ENCODE measurements at regions not wholly inside any gene's neighbourhood (a gene's known extent, or its start where the extent isn't known, plus 50 kb on each side); places are given as distances from the start of the nearest gene placed in this dataset.

DNA sequence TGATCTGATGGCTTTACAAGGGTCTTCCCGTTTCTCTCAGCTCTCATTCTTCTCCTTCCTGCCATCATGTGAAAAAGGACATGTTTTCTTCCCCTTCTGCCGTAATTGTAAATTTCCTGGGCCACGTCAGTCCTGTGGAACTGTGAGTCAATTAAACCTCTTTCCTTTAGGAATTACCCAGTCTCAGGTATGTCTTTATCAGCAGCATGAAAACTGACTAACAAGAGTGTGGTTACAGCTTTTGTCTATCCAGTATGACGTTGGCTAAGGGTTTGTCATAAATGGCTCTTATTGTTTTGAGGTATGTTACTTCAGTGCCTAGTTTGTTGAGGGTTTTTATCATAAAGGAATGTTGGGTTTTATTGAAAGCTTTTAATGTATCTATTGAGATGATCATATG lies 501.6 kb downstream of the CAAP1 start:
- TF ChIP-seq POLR2A (IDR thresholded peaks at IDR 0.05) (no peak), CTCF (IDR thresholded peaks at IDR 0.05) (no peak)
- Histone ChIP-seq H3K36me3 (no peaks in the 10 kb centered on the region), H3K27me3 (no peaks in the 10 kb centered on the region), H3K9me3 (no peaks in the 10 kb centered on the region), H3K27ac (no peak overlapping the region), H3K4me1 (no peaks in the 10 kb centered on the region), H3K4me3 (no peak overlapping the region)
- intact Hi-C loops (cut with DNase I; ENCODE audit: low total_unique reads): no loop called here
- no peak for DNase-seq

DNA sequence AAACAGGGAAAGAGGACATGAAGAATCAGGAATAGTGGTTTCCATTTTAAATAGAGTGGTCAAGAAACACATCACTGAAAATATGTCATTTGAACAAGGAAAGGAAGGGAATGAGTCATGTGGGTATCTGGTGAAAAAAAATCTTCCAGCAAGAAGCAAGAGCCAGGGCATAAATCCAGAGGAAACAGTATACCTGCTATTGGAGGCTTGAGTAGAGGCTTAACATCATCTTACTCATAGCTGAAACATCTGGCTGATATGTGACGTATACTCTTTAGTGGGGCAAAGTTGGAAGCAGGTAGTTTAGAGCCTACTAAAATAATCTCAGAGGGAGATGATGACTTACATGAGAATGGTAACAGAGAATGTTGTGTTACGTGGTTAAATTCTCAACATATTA lies 517.2 kb downstream of the CAAP1 start:
- no peaks in the 10 kb centered on the region for H3K36me3 ChIP-seq
- no peak overlapping the region for H3K27ac ChIP-seq
- no peak for DNase-seq
- H3K9me3 ChIP-seq: no peaks in the 10 kb centered on the region
- H3K4me3 ChIP-seq: no peak overlapping the region
- no peaks in the 10 kb centered on the region for H3K27me3 ChIP-seq
- TF ChIP-seq CTCF (IDR thresholded peaks at IDR 0.05) (no peak), POLR2A (IDR thresholded peaks at IDR 0.05) (no peak)
- H3K4me1 ChIP-seq: no peaks in the 10 kb centered on the region
- intact Hi-C loops (cut with DNase I; ENCODE audit: low total_unique reads): no loop called here

DNA sequence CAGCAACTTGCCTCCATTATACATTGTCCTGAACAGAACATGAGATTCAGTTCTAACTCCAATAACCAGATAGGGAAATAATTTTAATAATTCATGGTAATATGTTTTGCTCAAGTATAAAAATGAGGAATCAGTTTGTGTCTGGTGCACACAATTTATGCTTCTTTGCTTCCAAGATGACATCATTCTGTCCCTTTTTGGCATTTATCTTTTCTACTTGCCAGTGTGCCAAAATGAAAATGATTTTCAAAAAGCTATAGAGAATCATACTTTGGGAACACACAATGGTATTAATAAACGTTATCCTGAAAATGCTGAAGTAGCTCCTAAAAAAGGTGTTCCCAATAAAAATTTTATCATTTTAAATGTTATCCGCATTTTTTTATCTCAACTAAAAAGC lies 519.0 kb downstream of the CAAP1 start:
- H3K4me3 ChIP-seq: no peak overlapping the region
- H3K36me3 ChIP-seq: no peaks in the 10 kb centered on the region
- H3K4me1 ChIP-seq: no peaks in the 10 kb centered on the region
- no peaks in the 10 kb centered on the region for H3K9me3 ChIP-seq
- DNase-seq: no peak
- no peak overlapping the region for H3K27ac ChIP-seq
- no peak for TF ChIP-seq POLR2A (IDR thresholded peaks at IDR 0.05)
- no peak for TF ChIP-seq CTCF (IDR thresholded peaks at IDR 0.05)
- intact Hi-C loops (cut with DNase I; ENCODE audit: low total_unique reads): no loop called here
- no peaks in the 10 kb centered on the region for H3K27me3 ChIP-seq

DNA sequence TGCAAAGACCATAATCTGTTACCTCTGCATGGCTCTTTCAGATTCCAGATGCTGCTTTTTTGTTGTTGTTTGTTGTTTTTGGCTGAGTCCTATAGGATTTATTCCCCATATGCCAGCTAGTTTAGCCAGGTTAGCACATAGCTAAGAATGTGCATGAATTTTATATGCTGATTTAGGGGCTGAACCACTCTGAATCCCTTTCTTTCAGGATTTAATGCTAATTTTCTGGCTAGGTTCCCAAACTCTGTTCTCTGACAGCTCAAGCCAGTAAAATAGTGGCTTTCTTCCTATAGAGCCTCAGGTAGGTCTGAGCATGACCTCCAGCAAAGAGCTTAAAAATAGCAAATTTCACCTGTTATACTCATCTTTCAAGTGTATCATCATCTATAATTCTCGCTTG lies 521.4 kb downstream of the CAAP1 start:
- TF ChIP-seq CTCF (IDR thresholded peaks at IDR 0.05): no peak
- no peak for TF ChIP-seq POLR2A (IDR thresholded peaks at IDR 0.05)
- Histone ChIP-seq H3K9me3 (no peaks in the 10 kb centered on the region), H3K4me1 (no peaks in the 10 kb centered on the region), H3K27ac (no peak overlapping the region), H3K27me3 (no peaks in the 10 kb centered on the region), H3K4me3 (no peak overlapping the region), H3K36me3 (no peaks in the 10 kb centered on the region)
- no peak for DNase-seq
- intact Hi-C loops (cut with DNase I; ENCODE audit: low total_unique reads): no loop called here

DNA sequence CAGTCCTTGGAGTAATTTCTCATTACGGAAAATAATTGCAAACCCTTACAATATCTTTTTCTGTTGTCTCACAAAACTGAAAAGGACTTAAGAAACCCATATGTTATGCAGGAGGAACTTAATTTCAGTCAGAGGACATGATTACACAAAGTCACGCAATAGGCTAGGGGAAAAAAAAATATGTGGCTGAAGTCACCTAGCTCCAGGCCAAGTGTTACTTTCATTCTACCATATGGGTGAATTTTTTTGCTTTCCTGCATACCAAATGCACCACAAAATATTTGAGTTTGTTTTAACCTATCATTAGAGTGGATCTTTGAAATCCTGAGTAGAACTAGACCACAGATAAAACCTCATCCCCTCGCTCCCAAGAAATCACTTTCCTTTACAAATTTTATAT lies 523.5 kb downstream of the CAAP1 start:
- Histone ChIP-seq H3K9me3 (no peaks in the 10 kb centered on the region), H3K27ac (no peak overlapping the region), H3K36me3 (no peaks in the 10 kb centered on the region), H3K4me3 (no peak overlapping the region), H3K4me1 (no peaks in the 10 kb centered on the region), H3K27me3 (no peaks in the 10 kb centered on the region)
- no peak for TF ChIP-seq POLR2A (IDR thresholded peaks at IDR 0.05)
- TF ChIP-seq CTCF (IDR thresholded peaks at IDR 0.05): no peak
- intact Hi-C loops (cut with DNase I; ENCODE audit: low total_unique reads): no loop called here
- no peak for DNase-seq
